Natural killer cell (primary cell): ENCODE measurements at regions not wholly inside any gene's neighbourhood (a gene's known extent, or its start where the extent isn't known, plus 50 kb on each side); places are given as distances from the start of the nearest gene placed in this dataset.

Source experiments
- ATAC-seq, 3 donors: fragments of 150-1000 bp in 2 of 3; fragments of 200-7000 bp in 1 of 3; cut with Tn5 transposase; 1 replicate in 1 of 3; 2 replicates in 2 of 3; pipeline ENCODE4 v1.10.0; 2021; ENCODE audit warnings: mild to moderate bottlenecking in 2 of 3, moderate library complexity in 2 of 3
- DNase-seq, 2 donors: peaks; one replicate each; pipeline versions ENCODE4 v3.0.0 to v3.0.0-alpha.2; 2013 to 2021; ENCODE audit warnings: mixed read lengths in 1 of 2
- H3K27ac ChIP-seq: one replicate; pipeline ENCODE4 v1.5.1; 2013; ENCODE audit warnings: mild to moderate bottlenecking, low read length
- H3K27me3 ChIP-seq: one replicate; pipeline ENCODE4 v1.6.1; 2013; ENCODE audit warnings: low read length; ENCODE audit not compliant: control insufficient read depth, insufficient read depth
- H3K36me3 ChIP-seq: one replicate; pipeline ENCODE4 v1.6.1; 2013; ENCODE audit warnings: low read length; ENCODE audit not compliant: control insufficient read depth, insufficient read depth
- H3K4me1 ChIP-seq: one replicate; pipeline ENCODE4 v1.6.1; 2013; ENCODE audit warnings: low read length; ENCODE audit not compliant: control insufficient read depth, insufficient read depth
- H3K4me3 ChIP-seq: one replicate; pipeline ENCODE4 v1.5.1; 2013; ENCODE audit warnings: low read length
- H3K9me3 ChIP-seq: one replicate; pipeline ENCODE4 v1.6.1; 2013; ENCODE audit warnings: low read length; ENCODE audit not compliant: control insufficient read depth, insufficient read depth
- H3K27ac Mint-ChIP-seq, 2 donors: one replicate each; pipeline ENCODE4 v1.8.0; 2022; ENCODE audit warnings: mild to moderate bottlenecking in 2 of 2, mixed read lengths in 2 of 2, moderate library complexity in 1 of 2
- H3K27me3 Mint-ChIP-seq, 2 donors: one replicate each; pipeline ENCODE4 v1.8.0; 2022; ENCODE audit warnings: low read depth in 2 of 2, mixed read lengths in 2 of 2
- H3K36me3 Mint-ChIP-seq: one replicate; pipeline ENCODE4 v1.8.0; 2022; ENCODE audit warnings: mixed read lengths
- H3K4me1 Mint-ChIP-seq, 2 donors: one replicate each; pipeline ENCODE4 v1.8.0; 2022; ENCODE audit warnings: mixed read lengths in 2 of 2
- H3K4me3 Mint-ChIP-seq: one replicate; pipeline ENCODE4 v1.8.0; 2022; ENCODE audit warnings: mild to moderate bottlenecking, moderate library complexity, mixed read lengths
- H3K9me3 Mint-ChIP-seq, 2 donors: one replicate each; pipeline ENCODE4 v1.8.0; 2022; ENCODE audit warnings: mixed read lengths in 2 of 2
- CTCF ChIP-seq: fragments of 200-600 bp; IDR thresholded peaks from one replicate; pipeline ENCODE4 v1.8.0; 2022; ENCODE audit warnings: antibody characterized with exemption
- WGBS: methylation state at CpG from one replicate; pipeline ENCODE4 v1.1.7; 2013; ENCODE audit warnings: missing lambda C conversion rate; ENCODE audit not compliant: insufficient coverage; 5-methylcytosine and 5-hydroxymethylcytosine counted together
- intact Hi-C: fragments of 100-400 bp; cut with micrococcal nuclease; formaldehyde crosslinking; loops from one replicate; pipeline ENCODE4 v1.14.2; 2022

GRCh38 chr6:140285998-140286690, 911.7 kb upstream of the CITED2 start:
- H3K27ac ChIP-seq, result no peak overlapping the region
- H3K27ac Mint-ChIP-seq, result no peak overlapping the region
- no peak for ATAC-seq
- H3K9me3 Mint-ChIP-seq, result no peaks in the 10 kb centered on the region
- no peaks in the 10 kb centered on the region for H3K36me3 Mint-ChIP-seq
- intact Hi-C loops, result no loop called here
- H3K36me3 ChIP-seq, result no peaks in the 10 kb centered on the region
- H3K27me3 Mint-ChIP-seq, result no peaks in the 10 kb centered on the region
- no peaks in the 10 kb centered on the region for H3K4me1 ChIP-seq
- no peak overlapping the region for H3K4me3 Mint-ChIP-seq
- TF ChIP-seq CTCF, result no peak
- no peak for DNase-seq
- H3K4me3 ChIP-seq, result no peak overlapping the region
- no peaks in the 10 kb centered on the region for H3K27me3 ChIP-seq
- H3K4me1 Mint-ChIP-seq, result no peaks in the 10 kb centered on the region
- WGBS, result 75% methylated on average over 1 of the region's 1 CpG
- H3K9me3 ChIP-seq, result no peaks in the 10 kb centered on the region

DNA sequence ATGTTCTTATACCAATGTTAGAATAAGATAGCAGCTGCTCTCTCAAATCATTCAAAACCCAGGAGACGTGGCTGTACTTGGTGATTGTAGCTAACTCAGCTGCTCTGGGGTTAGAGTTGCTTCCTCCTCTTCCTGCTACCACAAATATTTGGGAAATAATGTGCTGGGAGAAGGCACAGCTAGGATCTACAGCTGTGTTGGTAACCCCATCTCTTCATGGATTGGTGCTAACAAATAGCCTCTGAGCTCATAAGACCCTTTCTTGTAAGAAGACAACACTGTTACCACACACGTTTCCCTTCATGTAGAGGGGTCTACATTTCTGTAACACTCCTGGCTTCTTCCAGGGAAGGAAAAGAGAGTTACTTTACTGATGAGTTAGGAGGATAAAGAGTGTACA, 911.0 kb upstream of the CITED2 start:
- Histone ChIP-seq H3K4me3 (no peak overlapping the region), H3K27ac (no peak overlapping the region), H3K9me3 (no peaks in the 10 kb centered on the region), H3K4me1 (no peaks in the 10 kb centered on the region), H3K27me3 (no peaks in the 10 kb centered on the region), H3K36me3 (no peaks in the 10 kb centered on the region)
- H3K4me1 Mint-ChIP-seq, result no peaks in the 10 kb centered on the region
- intact Hi-C loops, result no loop called here
- no peaks in the 10 kb centered on the region for H3K36me3 Mint-ChIP-seq
- H3K4me3 Mint-ChIP-seq, result no peak overlapping the region
- DNase-seq, result no peak
- no peak for ATAC-seq
- no CpG with 5 or more reads among the region's 2 CpGs for WGBS
- TF ChIP-seq CTCF, result no peak
- no peaks in the 10 kb centered on the region for H3K27me3 Mint-ChIP-seq
- H3K9me3 Mint-ChIP-seq, result no peaks in the 10 kb centered on the region
- H3K27ac Mint-ChIP-seq, result no peak overlapping the region

DNA sequence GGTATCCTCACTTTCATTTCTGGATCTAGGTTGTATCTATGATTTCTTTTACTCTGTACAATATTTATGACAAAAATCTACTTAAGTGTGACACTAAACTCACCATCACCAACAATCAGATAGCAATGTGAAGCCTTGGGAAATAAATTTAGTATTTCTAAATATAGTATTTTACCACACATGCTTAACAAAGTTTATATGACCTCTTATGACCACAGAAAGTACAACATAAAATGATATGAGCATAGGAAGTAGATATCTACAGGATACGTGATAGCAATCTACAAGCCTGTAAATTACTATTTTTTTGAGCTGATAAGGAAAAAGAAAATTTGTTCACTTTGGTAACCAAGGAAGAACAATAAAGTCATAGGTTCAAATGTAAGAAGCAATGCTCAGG, 910.4 kb upstream of the CITED2 start:
- H3K4me1 Mint-ChIP-seq, result no peaks in the 10 kb centered on the region
- no peak overlapping the region for H3K27ac Mint-ChIP-seq
- ATAC-seq (no peak), DNase-seq (no peak)
- no peak overlapping the region for H3K4me3 Mint-ChIP-seq
- Histone ChIP-seq H3K4me3 (no peak overlapping the region), H3K36me3 (no peaks in the 10 kb centered on the region), H3K9me3 (no peaks in the 10 kb centered on the region), H3K27me3 (no peaks in the 10 kb centered on the region), H3K4me1 (no peaks in the 10 kb centered on the region), H3K27ac (no peak overlapping the region)
- no peaks in the 10 kb centered on the region for H3K9me3 Mint-ChIP-seq
- no peak for TF ChIP-seq CTCF
- no peaks in the 10 kb centered on the region for H3K36me3 Mint-ChIP-seq
- WGBS, result 91% methylated on average over 1 of the region's 1 CpG
- intact Hi-C loops, result no loop called here
- no peaks in the 10 kb centered on the region for H3K27me3 Mint-ChIP-seq

DNA sequence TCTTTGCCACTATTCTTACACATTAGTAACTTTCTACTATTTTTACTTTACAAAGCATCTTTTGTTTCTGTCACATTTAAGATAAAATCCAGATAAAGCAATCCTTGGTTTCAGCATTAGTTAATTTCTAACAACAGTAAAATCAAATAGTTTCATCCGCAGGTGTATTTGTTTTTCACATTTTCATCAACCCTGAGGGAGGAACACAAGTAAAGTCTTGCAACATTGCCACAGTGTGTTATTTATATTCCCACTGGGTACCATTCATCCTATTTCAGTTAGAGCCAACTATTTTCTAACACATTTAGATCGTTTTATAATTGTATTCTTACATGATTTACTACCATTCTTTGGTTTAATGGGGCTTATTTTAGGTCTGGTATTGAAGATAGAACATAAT, 908.7 kb upstream of the CITED2 start:
- intact Hi-C loops, result no loop called here
- Histone ChIP-seq H3K4me3 (no peak overlapping the region), H3K36me3 (no peaks in the 10 kb centered on the region), H3K27ac (no peak overlapping the region), H3K9me3 (no peaks in the 10 kb centered on the region), H3K4me1 (no peaks in the 10 kb centered on the region), H3K27me3 (no peaks in the 10 kb centered on the region)
- Mint-ChIP-seq H3K36me3 (no peaks in the 10 kb centered on the region), H3K27ac (no peak overlapping the region), H3K4me3 (no peak overlapping the region), H3K9me3 (peaks cover 0 to 3% of the 10 kb centered on the region in 2 donors), H3K4me1 (no peaks in the 10 kb centered on the region), H3K27me3 (no peaks in the 10 kb centered on the region)
- WGBS, result no CpG with 5 or more reads among the region's 2 CpGs
- TF ChIP-seq CTCF, result no peak
- ATAC-seq, result no peak
- DNase-seq, result no peak
